Brain microvascular endothelial cell (primary cell): ENCODE measurements at regions not wholly inside any gene's neighbourhood (a gene's known extent, or its start where the extent isn't known, plus 50 kb on each side); places are given as distances from the start of the nearest gene placed in this dataset.

Experiments used
- DNase-seq: peaks from one replicate; pipeline ENCODE4 v3.0.0-alpha.2; 2020
- H3K27ac ChIP-seq: fragments of 250-450 bp; sonication (Bioruptor Pico); 2 replicates; pipeline ENCODE4 v1.5.1; 2020; ENCODE audit warnings: mild to moderate bottlenecking, moderate library complexity
- H3K27me3 ChIP-seq: fragments of 250-450 bp; sonication (Bioruptor Pico); replicated peaks from 2 replicates; pipeline ENCODE4 v1.5.1; 2020; ENCODE audit warnings: mild to moderate bottlenecking
- H3K36me3 ChIP-seq: fragments of 250-450 bp; sonication (Bioruptor Pico); replicated peaks from 2 replicates; pipeline ENCODE4 v1.5.1; 2020; ENCODE audit warnings: mild to moderate bottlenecking
- H3K4me3 ChIP-seq: 2 replicates; pipeline ENCODE4 v1.5.1; 2011; ENCODE audit warnings: low read depth, mild to moderate bottlenecking, control low read depth, low read length, moderate library complexity
- CTCF ChIP-seq: IDR thresholded peaks from 2 replicates; pipeline ENCODE4 v1.5.1; 2011; ENCODE audit warnings: low read depth, mild to moderate bottlenecking, moderate library complexity, low read length, control low read depth, inconsistent platforms; ENCODE audit errors: missing control alignments
- in situ Hi-C: cut with HindIII; loops from 2 replicates; pipeline ENCODE4 v1.10.0; 2017; ENCODE audit warnings: low sequenced_read_pairs, low pct_ligation_motif_present

GRCh38 chr11:112374486-112375140, 114.0 kb upstream of the PLET1 start:
- no peaks in the 10 kb centered on the region for H3K27me3 ChIP-seq
- no peak overlapping the region for H3K27ac ChIP-seq
- H3K4me3 ChIP-seq: no peak overlapping the region
- no peaks in the 10 kb centered on the region for H3K36me3 ChIP-seq
- DNase-seq: no peak
- in situ Hi-C loops: no loop called here
- no peak for TF ChIP-seq CTCF

GRCh38 chr11:112377946-112378345, 117.3 kb upstream of the PLET1 start:
- no peaks in the 10 kb centered on the region for H3K36me3 ChIP-seq
- in situ Hi-C loops: no loop called here
- no peak overlapping the region for H3K27ac ChIP-seq
- H3K27me3 ChIP-seq: no peaks in the 10 kb centered on the region
- no peak overlapping the region for H3K4me3 ChIP-seq
- TF ChIP-seq CTCF: no peak
- no peak for DNase-seq

GRCh38 chr11:112380464-112380863, 119.8 kb upstream of the PLET1 start:
- in situ Hi-C loops: no loop called here
- H3K36me3 ChIP-seq: no peaks in the 10 kb centered on the region
- no peak for TF ChIP-seq CTCF
- no peak for DNase-seq
- H3K27ac ChIP-seq: no peak overlapping the region
- H3K4me3 ChIP-seq: no peak overlapping the region
- H3K27me3 ChIP-seq: no peaks in the 10 kb centered on the region

- Histone ChIP-seq H3K27me3 (no peaks in the 10 kb centered on the region), H3K36me3 (no peaks in the 10 kb centered on the region), H3K27ac (no peak overlapping the region), H3K4me3 (no peak overlapping the region)
- no peak for TF ChIP-seq CTCF
- DNase-seq: no peak
- in situ Hi-C loops: no loop called here
Observed at GRCh38 chr11:112381578-112381977, 120.9 kb upstream of the PLET1 start.

- no peak for TF ChIP-seq CTCF
- Histone ChIP-seq H3K27me3 (no peaks in the 10 kb centered on the region), H3K36me3 (no peaks in the 10 kb centered on the region), H3K4me3 (no peak overlapping the region), H3K27ac (no peak overlapping the region)
- in situ Hi-C loops: no loop called here
- no peak for DNase-seq
Observed at GRCh38 chr11:112382561-112382960, 121.9 kb upstream of the PLET1 start.

GRCh38 chr11:112388496-112388895, 127.8 kb upstream of the PLET1 start:
- in situ Hi-C loops: no loop called here
- Histone ChIP-seq H3K36me3 (no peaks in the 10 kb centered on the region), H3K27ac (no peak overlapping the region), H3K4me3 (no peak overlapping the region), H3K27me3 (no peaks in the 10 kb centered on the region)
- TF ChIP-seq CTCF: no peak
- DNase-seq: no peak
